ENCODE measurements at regions not wholly inside any gene's neighbourhood (a gene's known extent, or its start where the extent isn't known, plus 50 kb on each side); places are given as distances from the start of the nearest gene placed in this dataset.

GRCh38 chr9:106596984-106597383 lies 266.0 kb upstream of the ZNF462 start:
- no peaks in the 10 kb centered on the region for H3K4me1 ChIP-seq (ENCODE audit: insufficient read depth, poor library complexity, severe bottlenecking)
- no peaks in the 10 kb centered on the region for H3K36me3 ChIP-seq (ENCODE audit: low read depth)
- no peaks in the 10 kb centered on the region for H3K9me3 ChIP-seq (ENCODE audit: severe bottlenecking)
- H3K27ac ChIP-seq (ENCODE audit: poor library complexity, severe bottlenecking), result no peak overlapping the region
- TF ChIP-seq, protein P1, sequence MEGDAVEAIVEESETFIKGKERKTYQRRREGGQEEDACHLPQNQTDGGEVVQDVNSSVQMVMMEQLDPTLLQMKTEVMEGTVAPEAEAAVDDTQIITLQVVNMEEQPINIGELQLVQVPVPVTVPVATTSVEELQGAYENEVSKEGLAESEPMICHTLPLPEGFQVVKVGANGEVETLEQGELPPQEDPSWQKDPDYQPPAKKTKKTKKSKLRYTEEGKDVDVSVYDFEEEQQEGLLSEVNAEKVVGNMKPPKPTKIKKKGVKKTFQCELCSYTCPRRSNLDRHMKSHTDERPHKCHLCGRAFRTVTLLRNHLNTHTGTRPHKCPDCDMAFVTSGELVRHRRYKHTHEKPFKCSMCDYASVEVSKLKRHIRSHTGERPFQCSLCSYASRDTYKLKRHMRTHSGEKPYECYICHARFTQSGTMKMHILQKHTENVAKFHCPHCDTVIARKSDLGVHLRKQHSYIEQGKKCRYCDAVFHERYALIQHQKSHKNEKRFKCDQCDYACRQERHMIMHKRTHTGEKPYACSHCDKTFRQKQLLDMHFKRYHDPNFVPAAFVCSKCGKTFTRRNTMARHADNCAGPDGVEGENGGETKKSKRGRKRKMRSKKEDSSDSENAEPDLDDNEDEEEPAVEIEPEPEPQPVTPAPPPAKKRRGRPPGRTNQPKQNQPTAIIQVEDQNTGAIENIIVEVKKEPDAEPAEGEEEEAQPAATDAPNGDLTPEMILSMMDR (IDR thresholded peaks at IDR 0.05; ENCODE audit: poor library complexity, severe bottlenecking), result no peak
- H3K4me3 ChIP-seq (ENCODE audit: severe bottlenecking), result no peak overlapping the region
- DNase-seq (ENCODE audit: low spot score) (no peak), ATAC-seq (ENCODE audit: low read depth) (no peak)
- H3K27me3 ChIP-seq (ENCODE audit: insufficient read depth, poor library complexity, severe bottlenecking), result no peaks in the 10 kb centered on the region

GRCh38 chr9:106600955-106601560 lies 261.9 kb upstream of the ZNF462 start:
- H3K27me3 ChIP-seq (ENCODE audit: insufficient read depth, poor library complexity, severe bottlenecking), result no peaks in the 10 kb centered on the region
- no peak overlapping the region for H3K27ac ChIP-seq (ENCODE audit: poor library complexity, severe bottlenecking)
- no peak for DNase-seq (ENCODE audit: low spot score)
- H3K4me1 ChIP-seq (ENCODE audit: insufficient read depth, poor library complexity, severe bottlenecking), result no peaks in the 10 kb centered on the region
- H3K9me3 ChIP-seq (ENCODE audit: severe bottlenecking), result no peaks in the 10 kb centered on the region
- H3K4me3 ChIP-seq (ENCODE audit: severe bottlenecking), result no peak overlapping the region
- TF ChIP-seq, protein P1 (IDR thresholded peaks at IDR 0.05; ENCODE audit: poor library complexity, severe bottlenecking), result no peak
- no peak for ATAC-seq (ENCODE audit: low read depth)
- no peaks in the 10 kb centered on the region for H3K36me3 ChIP-seq (ENCODE audit: low read depth)

DNA sequence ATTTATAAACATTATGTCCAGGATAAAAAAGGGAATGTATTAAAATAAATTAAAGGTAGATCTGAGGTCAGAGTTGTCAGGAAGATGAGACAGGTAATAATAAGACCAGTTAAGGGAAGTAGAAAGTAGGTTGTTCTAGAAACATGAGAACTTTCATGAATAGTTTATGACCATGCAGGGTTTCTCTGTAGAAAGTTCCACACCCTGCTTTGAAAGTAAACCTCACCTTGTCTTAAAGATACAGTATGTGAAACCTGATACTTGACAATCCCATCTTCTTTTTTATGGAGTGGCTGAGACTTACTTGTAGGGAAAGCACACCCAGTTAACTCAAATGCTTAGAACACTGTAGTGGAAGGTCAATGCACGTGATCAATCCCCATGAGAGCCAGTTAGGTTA lies 260.6 kb upstream of the ZNF462 start:
- H3K4me1 ChIP-seq (ENCODE audit: insufficient read depth, poor library complexity, severe bottlenecking), result no peaks in the 10 kb centered on the region
- no peaks in the 10 kb centered on the region for H3K27me3 ChIP-seq (ENCODE audit: insufficient read depth, poor library complexity, severe bottlenecking)
- no peaks in the 10 kb centered on the region for H3K36me3 ChIP-seq (ENCODE audit: low read depth)
- TF ChIP-seq, protein P1 (IDR thresholded peaks at IDR 0.05; ENCODE audit: poor library complexity, severe bottlenecking), result no peak
- DNase-seq (ENCODE audit: low spot score) (no peak), ATAC-seq (ENCODE audit: low read depth) (peak; percentile 73)
- H3K9me3 ChIP-seq (ENCODE audit: severe bottlenecking), result no peaks in the 10 kb centered on the region
- no peak overlapping the region for H3K27ac ChIP-seq (ENCODE audit: poor library complexity, severe bottlenecking)
- H3K4me3 ChIP-seq (ENCODE audit: severe bottlenecking), result no peak overlapping the region

- H3K27me3 ChIP-seq (ENCODE audit: insufficient read depth, poor library complexity, severe bottlenecking), result no peaks in the 10 kb centered on the region
- no peak overlapping the region for H3K27ac ChIP-seq (ENCODE audit: poor library complexity, severe bottlenecking)
- TF ChIP-seq, protein P1 (IDR thresholded peaks at IDR 0.05; ENCODE audit: poor library complexity, severe bottlenecking), result no peak
- no peaks in the 10 kb centered on the region for H3K9me3 ChIP-seq (ENCODE audit: severe bottlenecking)
- no peak for DNase-seq (ENCODE audit: low spot score)
- no peak overlapping the region for H3K4me3 ChIP-seq (ENCODE audit: severe bottlenecking)
- no peaks in the 10 kb centered on the region for H3K4me1 ChIP-seq (ENCODE audit: insufficient read depth, poor library complexity, severe bottlenecking)
- no peak for ATAC-seq (ENCODE audit: low read depth)
- H3K36me3 ChIP-seq (ENCODE audit: low read depth), result no peaks in the 10 kb centered on the region
Observed at GRCh38 chr9:106613250-106613737, 249.7 kb upstream of the ZNF462 start.

DNA sequence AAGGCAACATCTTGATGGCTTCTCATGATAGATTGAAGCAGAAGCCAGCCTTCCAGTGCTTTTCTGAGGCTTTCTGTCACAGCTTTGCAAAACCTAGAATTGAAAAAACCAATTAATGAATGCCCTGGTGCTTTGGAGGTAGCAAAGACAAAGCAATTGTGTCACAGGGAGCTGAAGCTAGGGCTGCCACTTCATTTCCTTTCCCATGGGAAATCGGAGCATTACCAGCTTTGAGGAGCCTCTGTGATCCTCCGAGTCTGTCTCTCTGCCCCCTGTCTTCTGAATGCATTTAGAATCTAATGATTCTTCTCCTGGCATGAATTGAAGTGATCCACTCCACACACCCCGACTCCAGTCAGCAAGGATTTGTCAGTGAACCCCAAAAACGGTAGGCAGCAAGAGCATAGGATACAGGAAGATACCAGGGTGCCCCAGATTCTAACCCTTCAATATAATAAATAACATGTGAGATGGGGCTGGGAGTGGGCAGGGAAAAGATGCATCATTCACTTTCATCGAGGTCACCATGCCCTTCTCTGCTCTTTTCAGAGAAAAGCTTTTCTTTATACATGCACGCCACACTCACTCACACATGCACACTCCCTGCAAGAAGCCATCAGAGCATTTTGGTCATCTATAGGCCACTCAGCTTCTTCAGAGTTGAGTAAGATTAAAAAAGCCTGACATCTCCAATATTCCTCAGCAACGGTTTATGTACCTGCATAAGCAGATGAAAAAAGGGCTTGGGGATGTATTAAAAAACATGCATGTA lies 247.7 kb upstream of the ZNF462 start:
- Histone ChIP-seq H3K4me1 (ENCODE audit: insufficient read depth, poor library complexity, severe bottlenecking) (peaks cover 16% of the 10 kb centered on the region), H3K36me3 (ENCODE audit: low read depth) (no peaks in the 10 kb centered on the region), H3K27ac (ENCODE audit: poor library complexity, severe bottlenecking) (no peak overlapping the region), H3K27me3 (ENCODE audit: insufficient read depth, poor library complexity, severe bottlenecking) (no peaks in the 10 kb centered on the region), H3K4me3 (ENCODE audit: severe bottlenecking) (no peak overlapping the region), H3K9me3 (ENCODE audit: severe bottlenecking) (no peaks in the 10 kb centered on the region)
- ATAC-seq (ENCODE audit: low read depth) (no peak), DNase-seq (ENCODE audit: low spot score) (no peak)
- TF ChIP-seq, protein P1 (IDR thresholded peaks at IDR 0.05; ENCODE audit: poor library complexity, severe bottlenecking), result no peak

Measured in RWPE2 (cell line).